GM23338 (cell line): ENCODE measurements at regions not wholly inside any gene's neighbourhood (a gene's known extent, or its start where the extent isn't known, plus 50 kb on each side); places are given as distances from the start of the nearest gene placed in this dataset.
A peak's percentile ranks its signal among the peaks of the same experiment; 100 is the strongest.

Source experiments
- ATAC-seq: fragments of 200-7000 bp; cut with Tn5 transposase; 3 replicates; pipeline ENCODE4 v1.9.1; 2020
- DNase-seq: peaks from one replicate; pipeline ENCODE4 v3.0.0-alpha.2; 2015; ENCODE audit warnings: low spot score
- H2AFZ ChIP-seq: fragments of 200-600 bp; sonication (generic); 2 replicates; pipeline ENCODE4 v1.8.0; 2016; ENCODE audit warnings: antibody characterized with exemption, mild to moderate bottlenecking, moderate library complexity
- H3F3A ChIP-seq: fragments of 200-600 bp; sonication (generic); replicated peaks from 2 replicates; pipeline ENCODE4 v1.8.0; 2017; ENCODE audit warnings: antibody characterized with exemption, mixed run types, low read depth
- H3K27ac ChIP-seq: fragments of 200-600 bp; sonication (generic); 2 replicates; pipeline ENCODE4 v1.6.1; 2016; ENCODE audit warnings: low read depth
- H3K27me3 ChIP-seq: fragments of 200-600 bp; sonication (generic); 2 replicates; pipeline ENCODE4 v1.8.0; 2016; ENCODE audit warnings: mild to moderate bottlenecking, mixed run types, moderate library complexity; ENCODE audit not compliant: insufficient read depth
- H3K36me3 ChIP-seq: fragments of 200-600 bp; sonication (generic); 2 replicates; pipeline ENCODE4 v1.8.0; 2016; ENCODE audit warnings: mild to moderate bottlenecking; ENCODE audit not compliant: insufficient read depth
- H3K4me1 ChIP-seq: fragments of 200-600 bp; sonication (generic); 2 replicates; pipeline ENCODE4 v1.8.0; 2016; ENCODE audit warnings: mild to moderate bottlenecking, moderate library complexity; ENCODE audit not compliant: insufficient read depth
- H3K4me2 ChIP-seq: fragments of 200-600 bp; sonication (generic); 2 replicates; pipeline ENCODE4 v1.7.1; 2017; ENCODE audit warnings: mixed run types
- H3K4me3 ChIP-seq: fragments of 200-600 bp; sonication (generic); 2 replicates; pipeline ENCODE4 v1.6.1; 2016; ENCODE audit warnings: mixed run types
- H3K79me2 ChIP-seq: fragments of 200-600 bp; sonication (generic); replicated peaks from 2 replicates; pipeline ENCODE4 v1.8.0; 2017; ENCODE audit warnings: mild to moderate bottlenecking; ENCODE audit not compliant: insufficient read depth
- H3K9me2 ChIP-seq: fragments of 200-600 bp; sonication (generic); 2 replicates; pipeline ENCODE4 v1.8.0; 2017; ENCODE audit not compliant: insufficient read depth
- H4K20me1 ChIP-seq: fragments of 200-600 bp; sonication (generic); replicated peaks from 2 replicates; pipeline ENCODE4 v1.8.0; 2017; ENCODE audit warnings: mild to moderate bottlenecking; ENCODE audit not compliant: insufficient read depth
- H3K27ac Mint-ChIP-seq: 2 replicates; pipeline ENCODE4 v1.8.0; 2020; ENCODE audit warnings: inconsistent platforms, mild to moderate bottlenecking, moderate library complexity, mixed read lengths
- H3K27me3 Mint-ChIP-seq: 3 replicates; pipeline ENCODE4 v1.8.0; 2022; ENCODE audit warnings: low read depth, mild to moderate bottlenecking, moderate library complexity, mixed read lengths, inconsistent platforms; ENCODE audit not compliant: insufficient read depth, poor library complexity
- H3K36me3 Mint-ChIP-seq: 3 replicates; pipeline ENCODE4 v1.8.0; 2021; ENCODE audit warnings: low read depth, mild to moderate bottlenecking, inconsistent platforms, moderate library complexity, mixed read lengths
- H3K4me1 Mint-ChIP-seq: 3 replicates; pipeline ENCODE4 v1.8.0; 2020; ENCODE audit warnings: mild to moderate bottlenecking, inconsistent platforms, mixed read lengths
- H3K4me3 Mint-ChIP-seq: 3 replicates; pipeline ENCODE4 v1.8.0; 2021; ENCODE audit warnings: moderate library complexity, mild to moderate bottlenecking, inconsistent platforms, mixed read lengths
- H3K9me3 Mint-ChIP-seq: 3 replicates; pipeline ENCODE4 v1.8.0; 2020; ENCODE audit warnings: moderate library complexity, mild to moderate bottlenecking, inconsistent platforms, mixed read lengths
- CREB1 ChIP-seq: fragments of 250-450 bp; sonication (Bioruptor Pico); IDR thresholded peaks from 2 replicates; pipeline ENCODE4 v1.5.0; 2020; ENCODE audit warnings: low read depth, mild to moderate bottlenecking, moderate library complexity
- EZH2 ChIP-seq: fragments of 200-600 bp; sonication (generic); IDR thresholded peaks from one replicate; pipeline ENCODE4 v1.8.0; 2017; ENCODE audit warnings: antibody characterized with exemption, mild to moderate bottlenecking, low read depth; ENCODE audit not compliant: unreplicated experiment
- EZH2phosphoT487 ChIP-seq: fragments of 200-600 bp; sonication (generic); IDR thresholded peaks from one replicate; pipeline ENCODE4 v1.8.1; 2018; ENCODE audit warnings: antibody characterized with exemption; ENCODE audit not compliant: unreplicated experiment
- POLR2AphosphoS5 ChIP-seq: IDR thresholded peaks from 2 replicates; pipeline ENCODE4 v1.6.1; 2016; ENCODE audit warnings: antibody characterized with exemption, low read depth
- STAT1 ChIP-seq: IDR thresholded peaks from one replicate; pipeline ENCODE4 v1.6.1; 2016; ENCODE audit warnings: antibody characterized with exemption; ENCODE audit not compliant: unreplicated experiment
- ZNF331 ChIP-seq: fragments of 250-450 bp; sonication (Bioruptor Pico); IDR thresholded peaks from 2 replicates; pipeline ENCODE4 v1.5.0; 2020; ENCODE audit warnings: low read depth, mild to moderate bottlenecking, moderate library complexity
- TF ChIP-seq, protein P1 (sequence below): IDR thresholded peaks from 2 replicates; pipeline ENCODE4 v1.6.1; 2016; ENCODE audit warnings: antibody characterized with exemption
- TF ChIP-seq, protein P2 (sequence below): fragments of 250-450 bp; sonication (Bioruptor Pico); IDR thresholded peaks from 2 replicates; pipeline ENCODE4 v1.5.0; 2020; ENCODE audit warnings: mild to moderate bottlenecking, moderate library complexity
- TF ChIP-seq, protein P3 (sequence below), 2 experiments: fragments of 200-600 bp in 1 of 2; sonication (generic) in 1 of 2; conservative IDR thresholded peaks; 2 replicates each; pipeline versions ENCODE4 v1.5.1 to v1.6.1; 2016 to 2017; ENCODE audit warnings: antibody characterized with exemption in 2 of 2, low read depth in 2 of 2, mild to moderate bottlenecking in 2 of 2, moderate library complexity in 1 of 2

DNA sequence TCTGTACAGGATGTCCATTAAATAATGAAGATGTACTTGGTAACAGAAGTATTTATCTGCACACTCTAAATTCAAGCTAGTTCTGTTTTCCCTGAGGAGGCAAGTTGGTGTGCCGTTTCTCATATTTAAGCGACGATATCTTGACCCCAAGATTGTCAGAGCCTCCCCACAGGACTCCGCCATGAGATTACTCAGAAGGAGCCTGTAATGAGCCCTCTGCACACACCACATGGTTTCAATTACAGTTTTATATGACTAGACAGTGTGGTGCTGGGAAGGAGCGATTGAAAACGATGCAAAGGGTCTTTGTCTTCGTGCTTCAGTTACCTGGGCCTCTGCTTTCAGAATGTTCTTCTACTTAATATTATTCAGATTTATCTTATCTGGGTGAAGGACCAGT lies 840.4 kb upstream of the WWC1 start:
- H3K27me3 Mint-ChIP-seq = no peaks in the 10 kb centered on the region
- H3K4me1 ChIP-seq = peaks cover 10% of the 10 kb centered on the region; the same call in 1 of the 2 replicates
- ATAC-seq = no peak

More for the DNA sequence above, 840.4 kb upstream of the WWC1 start:
- Histone ChIP-seq H3K27ac (no peak overlapping the region), H3K27me3 (no peaks in the 10 kb centered on the region), H3K4me3 (no peak overlapping the region), H3K9me2 (peaks cover 6% of the 10 kb centered on the region; the same call in 1 of the 2 replicates), H2AFZ (peak overlapping the region; percentile 49; the same call in 1 of the 2 replicates), H3F3A (no peaks in the 10 kb centered on the region), H3K79me2 (no peaks in the 10 kb centered on the region), H3K4me2 (no peak overlapping the region), H4K20me1 (no peaks in the 10 kb centered on the region), H3K36me3 (no peaks in the 10 kb centered on the region)
- peaks cover 25% of the 10 kb centered on the region for H3K4me1 Mint-ChIP-seq
- H3K36me3 Mint-ChIP-seq = no peaks in the 10 kb centered on the region
- TF ChIP-seq STAT1 (no peak), POLR2AphosphoS5 (no peak), EZH2phosphoT487 (no peak), EZH2 (no peak), CREB1 (no peak), ZNF331 (no peak)
- TF ChIP-seq, protein P1, sequence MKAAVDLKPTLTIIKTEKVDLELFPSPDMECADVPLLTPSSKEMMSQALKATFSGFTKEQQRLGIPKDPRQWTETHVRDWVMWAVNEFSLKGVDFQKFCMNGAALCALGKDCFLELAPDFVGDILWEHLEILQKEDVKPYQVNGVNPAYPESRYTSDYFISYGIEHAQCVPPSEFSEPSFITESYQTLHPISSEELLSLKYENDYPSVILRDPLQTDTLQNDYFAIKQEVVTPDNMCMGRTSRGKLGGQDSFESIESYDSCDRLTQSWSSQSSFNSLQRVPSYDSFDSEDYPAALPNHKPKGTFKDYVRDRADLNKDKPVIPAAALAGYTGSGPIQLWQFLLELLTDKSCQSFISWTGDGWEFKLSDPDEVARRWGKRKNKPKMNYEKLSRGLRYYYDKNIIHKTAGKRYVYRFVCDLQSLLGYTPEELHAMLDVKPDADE = no peak
- TF ChIP-seq, protein P2, sequence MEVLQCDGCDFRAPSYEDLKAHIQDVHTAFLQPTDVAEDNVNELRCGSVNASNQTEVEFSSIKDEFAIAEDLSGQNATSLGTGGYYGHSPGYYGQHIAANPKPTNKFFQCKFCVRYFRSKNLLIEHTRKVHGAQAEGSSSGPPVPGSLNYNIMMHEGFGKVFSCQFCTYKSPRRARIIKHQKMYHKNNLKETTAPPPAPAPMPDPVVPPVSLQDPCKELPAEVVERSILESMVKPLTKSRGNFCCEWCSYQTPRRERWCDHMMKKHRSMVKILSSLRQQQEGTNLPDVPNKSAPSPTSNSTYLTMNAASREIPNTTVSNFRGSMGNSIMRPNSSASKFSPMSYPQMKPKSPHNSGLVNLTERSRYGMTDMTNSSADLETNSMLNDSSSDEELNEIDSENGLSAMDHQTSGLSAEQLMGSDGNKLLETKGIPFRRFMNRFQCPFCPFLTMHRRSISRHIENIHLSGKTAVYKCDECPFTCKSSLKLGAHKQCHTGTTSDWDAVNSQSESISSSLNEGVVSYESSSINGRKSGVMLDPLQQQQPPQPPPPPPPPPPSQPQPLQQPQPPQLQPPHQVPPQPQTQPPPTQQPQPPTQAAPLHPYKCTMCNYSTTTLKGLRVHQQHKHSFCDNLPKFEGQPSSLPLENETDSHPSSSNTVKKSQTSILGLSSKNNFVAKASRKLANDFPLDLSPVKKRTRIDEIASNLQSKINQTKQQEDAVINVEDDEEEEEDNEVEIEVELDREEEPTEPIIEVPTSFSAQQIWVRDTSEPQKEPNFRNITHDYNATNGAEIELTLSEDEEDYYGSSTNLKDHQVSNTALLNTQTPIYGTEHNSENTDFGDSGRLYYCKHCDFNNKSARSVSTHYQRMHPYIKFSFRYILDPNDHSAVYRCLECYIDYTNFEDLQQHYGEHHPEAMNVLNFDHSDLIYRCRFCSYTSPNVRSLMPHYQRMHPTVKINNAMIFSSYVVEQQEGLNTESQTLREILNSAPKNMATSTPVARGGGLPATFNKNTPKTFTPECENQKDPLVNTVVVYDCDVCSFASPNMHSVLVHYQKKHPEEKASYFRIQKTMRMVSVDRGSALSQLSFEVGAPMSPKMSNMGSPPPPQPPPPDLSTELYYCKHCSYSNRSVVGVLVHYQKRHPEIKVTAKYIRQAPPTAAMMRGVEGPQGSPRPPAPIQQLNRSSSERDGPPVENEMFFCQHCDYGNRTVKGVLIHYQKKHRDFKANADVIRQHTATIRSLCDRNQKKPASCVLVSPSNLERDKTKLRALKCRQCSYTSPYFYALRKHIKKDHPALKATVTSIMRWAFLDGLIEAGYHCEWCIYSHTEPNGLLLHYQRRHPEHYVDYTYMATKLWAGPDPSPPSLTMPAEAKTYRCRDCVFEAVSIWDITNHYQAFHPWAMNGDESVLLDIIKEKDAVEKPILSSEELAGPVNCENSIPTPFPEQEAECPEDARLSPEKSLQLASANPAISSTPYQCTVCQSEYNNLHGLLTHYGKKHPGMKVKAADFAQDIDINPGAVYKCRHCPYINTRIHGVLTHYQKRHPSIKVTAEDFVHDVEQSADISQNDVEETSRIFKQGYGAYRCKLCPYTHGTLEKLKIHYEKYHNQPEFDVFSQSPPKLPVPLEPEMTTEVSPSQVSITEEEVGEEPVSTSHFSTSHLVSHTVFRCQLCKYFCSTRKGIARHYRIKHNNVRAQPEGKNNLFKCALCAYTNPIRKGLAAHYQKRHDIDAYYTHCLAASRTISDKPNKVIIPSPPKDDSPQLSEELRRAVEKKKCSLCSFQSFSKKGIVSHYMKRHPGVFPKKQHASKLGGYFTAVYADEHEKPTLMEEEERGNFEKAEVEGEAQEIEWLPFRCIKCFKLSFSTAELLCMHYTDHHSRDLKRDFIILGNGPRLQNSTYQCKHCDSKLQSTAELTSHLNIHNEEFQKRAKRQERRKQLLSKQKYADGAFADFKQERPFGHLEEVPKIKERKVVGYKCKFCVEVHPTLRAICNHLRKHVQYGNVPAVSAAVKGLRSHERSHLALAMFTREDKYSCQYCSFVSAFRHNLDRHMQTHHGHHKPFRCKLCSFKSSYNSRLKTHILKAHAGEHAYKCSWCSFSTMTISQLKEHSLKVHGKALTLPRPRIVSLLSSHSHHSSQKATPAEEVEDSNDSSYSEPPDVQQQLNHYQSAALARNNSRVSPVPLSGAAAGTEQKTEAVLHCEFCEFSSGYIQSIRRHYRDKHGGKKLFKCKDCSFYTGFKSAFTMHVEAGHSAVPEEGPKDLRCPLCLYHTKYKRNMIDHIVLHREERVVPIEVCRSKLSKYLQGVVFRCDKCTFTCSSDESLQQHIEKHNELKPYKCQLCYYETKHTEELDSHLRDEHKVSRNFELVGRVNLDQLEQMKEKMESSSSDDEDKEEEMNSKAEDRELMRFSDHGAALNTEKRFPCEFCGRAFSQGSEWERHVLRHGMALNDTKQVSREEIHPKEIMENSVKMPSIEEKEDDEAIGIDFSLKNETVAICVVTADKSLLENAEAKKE (CRISPR knock-in tag) = no peak
- TF ChIP-seq, protein P3, sequence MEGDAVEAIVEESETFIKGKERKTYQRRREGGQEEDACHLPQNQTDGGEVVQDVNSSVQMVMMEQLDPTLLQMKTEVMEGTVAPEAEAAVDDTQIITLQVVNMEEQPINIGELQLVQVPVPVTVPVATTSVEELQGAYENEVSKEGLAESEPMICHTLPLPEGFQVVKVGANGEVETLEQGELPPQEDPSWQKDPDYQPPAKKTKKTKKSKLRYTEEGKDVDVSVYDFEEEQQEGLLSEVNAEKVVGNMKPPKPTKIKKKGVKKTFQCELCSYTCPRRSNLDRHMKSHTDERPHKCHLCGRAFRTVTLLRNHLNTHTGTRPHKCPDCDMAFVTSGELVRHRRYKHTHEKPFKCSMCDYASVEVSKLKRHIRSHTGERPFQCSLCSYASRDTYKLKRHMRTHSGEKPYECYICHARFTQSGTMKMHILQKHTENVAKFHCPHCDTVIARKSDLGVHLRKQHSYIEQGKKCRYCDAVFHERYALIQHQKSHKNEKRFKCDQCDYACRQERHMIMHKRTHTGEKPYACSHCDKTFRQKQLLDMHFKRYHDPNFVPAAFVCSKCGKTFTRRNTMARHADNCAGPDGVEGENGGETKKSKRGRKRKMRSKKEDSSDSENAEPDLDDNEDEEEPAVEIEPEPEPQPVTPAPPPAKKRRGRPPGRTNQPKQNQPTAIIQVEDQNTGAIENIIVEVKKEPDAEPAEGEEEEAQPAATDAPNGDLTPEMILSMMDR (conservative IDR thresholded peaks at IDR 0.05; ENCODE audit: low read depth in 2 of 2) = no peak
- H3K9me3 Mint-ChIP-seq = no peaks in the 10 kb centered on the region
- DNase-seq = no peak
- no peak overlapping the region for H3K27ac Mint-ChIP-seq
- H3K4me3 Mint-ChIP-seq = no peak overlapping the region
